ENCODE measurements at regions not wholly inside any gene's neighbourhood (a gene's known extent, or its start where the extent isn't known, plus 50 kb on each side); places are given as distances from the start of the nearest gene placed in this dataset.

DNA sequence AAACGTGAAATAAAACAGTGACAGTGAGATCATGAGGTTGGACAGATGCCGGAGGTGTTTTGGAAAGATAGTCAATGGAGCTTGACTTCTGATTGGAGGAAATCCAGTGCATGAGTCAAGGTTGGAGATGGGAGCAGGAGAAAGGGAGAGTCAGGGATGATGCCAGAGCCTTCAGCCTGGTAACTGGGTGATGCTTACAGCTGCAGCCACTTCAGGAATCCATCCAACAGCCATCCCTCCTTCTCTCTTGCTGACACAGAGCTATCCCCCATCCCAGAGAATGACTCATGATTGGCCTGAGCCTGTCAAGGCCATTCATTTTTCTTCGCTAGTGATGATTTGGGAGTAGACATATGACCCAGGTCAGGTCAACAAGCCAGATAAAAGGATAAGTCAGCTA, 112.8 kb downstream of the SAMD5 start:
- no peaks in the 10 kb centered on the region for H3K4me1 ChIP-seq (ENCODE audit: control insufficient read depth in 1 of 2, insufficient read depth in 2 of 2, low read length in 2 of 2)
- H3K9ac ChIP-seq (ENCODE audit: low read depth in 1 of 2, low read length in 2 of 2): no peak overlapping the region
- H3K9me3 ChIP-seq (ENCODE audit: control insufficient read depth in 1 of 2, low read length in 2 of 2): no peaks in the 10 kb centered on the region
- H3K27ac ChIP-seq (ENCODE audit: low read depth, low read length): no peak overlapping the region
- H3K4me3 ChIP-seq (ENCODE audit: low read depth in 1 of 2, low read length in 2 of 2): no peak overlapping the region
- H3K27me3 ChIP-seq (ENCODE audit: control insufficient read depth in 1 of 2, insufficient read depth in 2 of 2, low read length in 2 of 2): no peaks in the 10 kb centered on the region
- H3K36me3 ChIP-seq (ENCODE audit: control insufficient read depth in 1 of 2, insufficient read depth in 2 of 2, low read length in 2 of 2): no peaks in the 10 kb centered on the region

DNA sequence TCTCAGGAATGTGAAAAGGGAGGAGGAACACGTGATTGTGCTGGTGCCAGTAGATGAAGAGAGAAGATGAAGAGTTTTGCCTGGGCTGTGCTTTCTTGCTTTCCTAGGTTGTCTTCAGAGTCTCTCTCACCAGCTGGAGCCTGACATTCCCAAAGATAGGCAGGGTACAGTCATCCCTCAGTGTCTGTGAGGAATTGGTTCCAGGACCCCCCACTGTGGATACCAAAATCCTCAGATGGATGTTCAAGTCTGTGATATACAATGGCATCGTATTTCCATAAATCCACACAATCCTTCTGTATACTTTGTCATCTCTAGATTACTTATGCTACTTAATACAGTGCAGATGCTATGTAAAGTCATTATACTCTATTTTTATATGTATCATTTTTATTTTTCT, 113.5 kb downstream of the SAMD5 start:
- no peak overlapping the region for H3K9ac ChIP-seq (ENCODE audit: low read depth in 1 of 2, low read length in 2 of 2)
- no peaks in the 10 kb centered on the region for H3K4me1 ChIP-seq (ENCODE audit: control insufficient read depth in 1 of 2, insufficient read depth in 2 of 2, low read length in 2 of 2)
- H3K9me3 ChIP-seq (ENCODE audit: control insufficient read depth in 1 of 2, low read length in 2 of 2): no peaks in the 10 kb centered on the region
- no peak overlapping the region for H3K4me3 ChIP-seq (ENCODE audit: low read depth in 1 of 2, low read length in 2 of 2)
- no peak overlapping the region for H3K27ac ChIP-seq (ENCODE audit: low read depth, low read length)
- no peaks in the 10 kb centered on the region for H3K27me3 ChIP-seq (ENCODE audit: control insufficient read depth in 1 of 2, insufficient read depth in 2 of 2, low read length in 2 of 2)
- H3K36me3 ChIP-seq (ENCODE audit: control insufficient read depth in 1 of 2, insufficient read depth in 2 of 2, low read length in 2 of 2): no peaks in the 10 kb centered on the region

- no peak overlapping the region for H3K27ac ChIP-seq (ENCODE audit: low read depth, low read length)
- H3K9me3 ChIP-seq (ENCODE audit: control insufficient read depth in 1 of 2, low read length in 2 of 2): no peaks in the 10 kb centered on the region
- H3K27me3 ChIP-seq (ENCODE audit: control insufficient read depth in 1 of 2, insufficient read depth in 2 of 2, low read length in 2 of 2): no peaks in the 10 kb centered on the region
- no peaks in the 10 kb centered on the region for H3K36me3 ChIP-seq (ENCODE audit: control insufficient read depth in 1 of 2, insufficient read depth in 2 of 2, low read length in 2 of 2)
- no peak overlapping the region for H3K9ac ChIP-seq (ENCODE audit: low read depth in 1 of 2, low read length in 2 of 2)
- no peaks in the 10 kb centered on the region for H3K4me1 ChIP-seq (ENCODE audit: control insufficient read depth in 1 of 2, insufficient read depth in 2 of 2, low read length in 2 of 2)
- H3K4me3 ChIP-seq (ENCODE audit: low read depth in 1 of 2, low read length in 2 of 2): no peak overlapping the region
These were observed 116.5 kb downstream of the SAMD5 start for GRCh38 chr6:147624946-147625515.

DNA sequence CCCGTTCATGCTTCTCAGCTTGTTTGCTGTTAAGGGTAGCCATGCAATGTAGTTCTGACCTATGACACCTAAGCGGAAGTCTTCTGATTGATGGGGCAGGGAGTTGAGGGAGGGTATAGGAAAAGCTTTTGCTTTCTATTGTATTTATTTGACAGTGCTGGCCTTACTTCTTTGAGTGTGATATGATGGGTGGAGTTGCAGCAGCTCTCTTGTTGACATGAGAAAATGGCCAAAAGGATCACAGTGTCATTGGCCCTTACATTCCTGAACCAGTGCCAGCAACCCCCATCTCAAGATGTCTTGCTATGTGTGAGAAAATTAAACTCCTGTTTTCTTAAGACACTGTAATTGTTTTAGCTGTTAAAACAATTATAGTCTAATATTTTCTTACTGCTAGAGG, 117.5 kb downstream of the SAMD5 start:
- no peaks in the 10 kb centered on the region for H3K9me3 ChIP-seq (ENCODE audit: control insufficient read depth in 1 of 2, low read length in 2 of 2)
- H3K27ac ChIP-seq (ENCODE audit: low read depth, low read length): no peak overlapping the region
- no peaks in the 10 kb centered on the region for H3K4me1 ChIP-seq (ENCODE audit: control insufficient read depth in 1 of 2, insufficient read depth in 2 of 2, low read length in 2 of 2)
- H3K4me3 ChIP-seq (ENCODE audit: low read depth in 1 of 2, low read length in 2 of 2): no peak overlapping the region
- no peak overlapping the region for H3K9ac ChIP-seq (ENCODE audit: low read depth in 1 of 2, low read length in 2 of 2)
- no peaks in the 10 kb centered on the region for H3K27me3 ChIP-seq (ENCODE audit: control insufficient read depth in 1 of 2, insufficient read depth in 2 of 2, low read length in 2 of 2)
- H3K36me3 ChIP-seq (ENCODE audit: control insufficient read depth in 1 of 2, insufficient read depth in 2 of 2, low read length in 2 of 2): no peaks in the 10 kb centered on the region

GRCh38 chr6:147627411-147627810, 118.9 kb downstream of the SAMD5 start:
- H3K9me3 ChIP-seq (ENCODE audit: control insufficient read depth in 1 of 2, low read length in 2 of 2): no peaks in the 10 kb centered on the region
- H3K36me3 ChIP-seq (ENCODE audit: control insufficient read depth in 1 of 2, insufficient read depth in 2 of 2, low read length in 2 of 2): no peaks in the 10 kb centered on the region
- H3K4me1 ChIP-seq (ENCODE audit: control insufficient read depth in 1 of 2, insufficient read depth in 2 of 2, low read length in 2 of 2): no peaks in the 10 kb centered on the region
- no peak overlapping the region for H3K27ac ChIP-seq (ENCODE audit: low read depth, low read length)
- H3K4me3 ChIP-seq (ENCODE audit: low read depth in 1 of 2, low read length in 2 of 2): no peak overlapping the region
- H3K9ac ChIP-seq (ENCODE audit: low read depth in 1 of 2, low read length in 2 of 2): no peak overlapping the region
- no peaks in the 10 kb centered on the region for H3K27me3 ChIP-seq (ENCODE audit: control insufficient read depth in 1 of 2, insufficient read depth in 2 of 2, low read length in 2 of 2)

DNA sequence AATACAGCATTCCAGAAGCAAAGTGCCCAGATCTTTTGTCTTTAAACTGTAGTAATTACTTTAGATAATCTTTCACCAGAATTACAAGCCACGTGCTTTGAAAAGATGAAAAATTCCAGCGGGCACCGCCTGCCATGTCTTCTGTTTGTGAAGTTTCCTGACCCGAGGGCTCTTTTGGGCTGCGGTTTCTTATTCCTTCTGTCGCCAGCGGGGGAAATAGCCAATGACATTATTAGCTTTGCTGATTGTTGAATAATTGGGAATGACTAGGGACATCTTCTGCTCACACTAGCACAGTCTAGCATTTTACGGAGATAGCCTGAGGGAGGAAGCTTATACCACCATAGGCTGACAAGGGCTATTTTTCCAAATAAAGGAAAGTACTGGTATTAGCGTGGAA, 124.7 kb downstream of the SAMD5 start:
- H3K9me3 ChIP-seq (ENCODE audit: control insufficient read depth in 1 of 2, low read length in 2 of 2): peaks cover 0 to 12% of the 10 kb centered on the region in 2 donors
- no peaks in the 10 kb centered on the region for H3K27me3 ChIP-seq (ENCODE audit: control insufficient read depth in 1 of 2, insufficient read depth in 2 of 2, low read length in 2 of 2)
- H3K4me3 ChIP-seq (ENCODE audit: low read depth in 1 of 2, low read length in 2 of 2): no peak overlapping the region
- no peaks in the 10 kb centered on the region for H3K4me1 ChIP-seq (ENCODE audit: control insufficient read depth in 1 of 2, insufficient read depth in 2 of 2, low read length in 2 of 2)
- H3K9ac ChIP-seq (ENCODE audit: low read depth in 1 of 2, low read length in 2 of 2): no peak overlapping the region
- no peak overlapping the region for H3K27ac ChIP-seq (ENCODE audit: low read depth, low read length)
- H3K36me3 ChIP-seq (ENCODE audit: control insufficient read depth in 1 of 2, insufficient read depth in 2 of 2, low read length in 2 of 2): no peaks in the 10 kb centered on the region

- H3K9me3 ChIP-seq (ENCODE audit: control insufficient read depth in 1 of 2, low read length in 2 of 2): peaks cover 0 to 12% of the 10 kb centered on the region in 2 donors
- no peaks in the 10 kb centered on the region for H3K4me1 ChIP-seq (ENCODE audit: control insufficient read depth in 1 of 2, insufficient read depth in 2 of 2, low read length in 2 of 2)
- no peaks in the 10 kb centered on the region for H3K27me3 ChIP-seq (ENCODE audit: control insufficient read depth in 1 of 2, insufficient read depth in 2 of 2, low read length in 2 of 2)
- no peak overlapping the region for H3K9ac ChIP-seq (ENCODE audit: low read depth in 1 of 2, low read length in 2 of 2)
- H3K27ac ChIP-seq (ENCODE audit: low read depth, low read length): no peak overlapping the region
- no peak overlapping the region for H3K4me3 ChIP-seq (ENCODE audit: low read depth in 1 of 2, low read length in 2 of 2)
- H3K36me3 ChIP-seq (ENCODE audit: control insufficient read depth in 1 of 2, insufficient read depth in 2 of 2, low read length in 2 of 2): no peaks in the 10 kb centered on the region
These were observed 129.2 kb downstream of the SAMD5 start for GRCh38 chr6:147637620-147638195.

- Histone ChIP-seq H3K4me3 (ENCODE audit: low read depth in 1 of 2, low read length in 2 of 2) (no peak overlapping the region), H3K27ac (ENCODE audit: low read depth, low read length) (no peak overlapping the region), H3K9me3 (ENCODE audit: control insufficient read depth in 1 of 2, low read length in 2 of 2) (peaks cover 0 to 8% of the 10 kb centered on the region in 2 donors), H3K4me1 (ENCODE audit: control insufficient read depth in 1 of 2, insufficient read depth in 2 of 2, low read length in 2 of 2) (no peaks in the 10 kb centered on the region), H3K36me3 (ENCODE audit: control insufficient read depth in 1 of 2, insufficient read depth in 2 of 2, low read length in 2 of 2) (no peaks in the 10 kb centered on the region), H3K27me3 (ENCODE audit: control insufficient read depth in 1 of 2, insufficient read depth in 2 of 2, low read length in 2 of 2) (no peaks in the 10 kb centered on the region), H3K9ac (ENCODE audit: low read depth in 1 of 2, low read length in 2 of 2) (no peak overlapping the region)
These were observed 130.8 kb downstream of the SAMD5 start for GRCh38 chr6:147639279-147639678.

GRCh38 chr6:147640606-147641005, 132.1 kb downstream of the SAMD5 start:
- no peaks in the 10 kb centered on the region for H3K9me3 ChIP-seq (ENCODE audit: control insufficient read depth in 1 of 2, low read length in 2 of 2)
- no peak overlapping the region for H3K9ac ChIP-seq (ENCODE audit: low read depth in 1 of 2, low read length in 2 of 2)
- no peaks in the 10 kb centered on the region for H3K27me3 ChIP-seq (ENCODE audit: control insufficient read depth in 1 of 2, insufficient read depth in 2 of 2, low read length in 2 of 2)
- H3K36me3 ChIP-seq (ENCODE audit: control insufficient read depth in 1 of 2, insufficient read depth in 2 of 2, low read length in 2 of 2): no peaks in the 10 kb centered on the region
- no peaks in the 10 kb centered on the region for H3K4me1 ChIP-seq (ENCODE audit: control insufficient read depth in 1 of 2, insufficient read depth in 2 of 2, low read length in 2 of 2)
- H3K4me3 ChIP-seq (ENCODE audit: low read depth in 1 of 2, low read length in 2 of 2): no peak overlapping the region
- no peak overlapping the region for H3K27ac ChIP-seq (ENCODE audit: low read depth, low read length)

GRCh38 chr6:147641511-147641910, 133.0 kb downstream of the SAMD5 start:
- Histone ChIP-seq H3K27me3 (ENCODE audit: control insufficient read depth in 1 of 2, insufficient read depth in 2 of 2, low read length in 2 of 2) (no peaks in the 10 kb centered on the region), H3K9ac (ENCODE audit: low read depth in 1 of 2, low read length in 2 of 2) (no peak overlapping the region), H3K4me1 (ENCODE audit: control insufficient read depth in 1 of 2, insufficient read depth in 2 of 2, low read length in 2 of 2) (no peaks in the 10 kb centered on the region), H3K4me3 (ENCODE audit: low read depth in 1 of 2, low read length in 2 of 2) (no peak overlapping the region), H3K27ac (ENCODE audit: low read depth, low read length) (no peak overlapping the region), H3K9me3 (ENCODE audit: control insufficient read depth in 1 of 2, low read length in 2 of 2) (no peaks in the 10 kb centered on the region), H3K36me3 (ENCODE audit: control insufficient read depth in 1 of 2, insufficient read depth in 2 of 2, low read length in 2 of 2) (no peaks in the 10 kb centered on the region)

Measured in duodenal mucosa (tissue), 2 donors.